ENCODE measurements at regions not wholly inside any gene's neighbourhood (a gene's known extent, or its start where the extent isn't known, plus 50 kb on each side); places are given as distances from the start of the nearest gene placed in this dataset.

GRCh38 chr13:34878329-34878728 is 63.7 kb upstream of the NBEA start:
- Histone ChIP-seq H3K27me3 (ENCODE audit: control insufficient read depth in 2 of 2, insufficient read depth in 1 of 2, low read length in 1 of 2) (no peaks in the 10 kb centered on the region), H3K4me1 (ENCODE audit: control insufficient read depth in 2 of 2, insufficient read depth in 2 of 2, low read length in 2 of 2) (no peaks in the 10 kb centered on the region), H3K9me3 (ENCODE audit: control insufficient read depth in 2 of 2, insufficient read depth in 1 of 2, low read length in 1 of 2) (no peaks in the 10 kb centered on the region), H3K4me3 (ENCODE audit: low read length in 2 of 2) (no peak overlapping the region), H3K36me3 (ENCODE audit: control insufficient read depth in 2 of 2, insufficient read depth in 2 of 2, low read length in 1 of 2) (no peaks in the 10 kb centered on the region), H3K27ac (ENCODE audit: low read depth in 1 of 2, low read length in 1 of 2) (no peak overlapping the region)
- DNase-seq (ENCODE audit: low read depth in 6 of 9, low spot score in 9 of 9) = no peak

DNA sequence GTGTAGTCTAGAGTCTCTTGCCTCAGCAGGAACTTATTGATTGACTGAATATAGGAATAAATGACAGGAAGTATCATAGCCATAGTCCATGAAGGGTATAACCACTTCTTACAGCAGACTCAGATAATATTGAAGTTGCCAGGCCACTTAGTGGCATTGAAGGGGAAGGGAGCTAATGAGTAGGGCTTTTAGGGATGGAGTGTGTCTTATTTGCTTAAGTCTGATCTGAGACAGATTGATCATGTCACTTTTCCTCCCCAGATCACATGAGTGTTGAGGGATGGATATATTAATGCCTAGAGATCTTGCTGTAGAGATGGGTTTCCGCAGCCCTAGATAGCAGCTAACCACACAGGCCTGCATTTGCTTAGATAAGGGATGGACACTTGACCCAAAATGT is 62.2 kb upstream of the NBEA start:
- no peak overlapping the region for H3K27ac ChIP-seq (ENCODE audit: low read depth in 1 of 2, low read length in 1 of 2)
- H3K4me3 ChIP-seq (ENCODE audit: low read length in 2 of 2) = no peak overlapping the region
- WGBS = 91% methylated on average over 1 of the region's 1 CpG
- H3K36me3 ChIP-seq (ENCODE audit: control insufficient read depth in 2 of 2, insufficient read depth in 2 of 2, low read length in 1 of 2) = no peaks in the 10 kb centered on the region
- H3K9me3 ChIP-seq (ENCODE audit: control insufficient read depth in 2 of 2, insufficient read depth in 1 of 2, low read length in 1 of 2) = no peaks in the 10 kb centered on the region
- no peaks in the 10 kb centered on the region for H3K27me3 ChIP-seq (ENCODE audit: control insufficient read depth in 2 of 2, insufficient read depth in 1 of 2, low read length in 1 of 2)
- no peak for DNase-seq (ENCODE audit: low read depth in 6 of 9, low spot score in 9 of 9)
- H3K4me1 ChIP-seq (ENCODE audit: control insufficient read depth in 2 of 2, insufficient read depth in 2 of 2, low read length in 2 of 2) = no peaks in the 10 kb centered on the region

DNA sequence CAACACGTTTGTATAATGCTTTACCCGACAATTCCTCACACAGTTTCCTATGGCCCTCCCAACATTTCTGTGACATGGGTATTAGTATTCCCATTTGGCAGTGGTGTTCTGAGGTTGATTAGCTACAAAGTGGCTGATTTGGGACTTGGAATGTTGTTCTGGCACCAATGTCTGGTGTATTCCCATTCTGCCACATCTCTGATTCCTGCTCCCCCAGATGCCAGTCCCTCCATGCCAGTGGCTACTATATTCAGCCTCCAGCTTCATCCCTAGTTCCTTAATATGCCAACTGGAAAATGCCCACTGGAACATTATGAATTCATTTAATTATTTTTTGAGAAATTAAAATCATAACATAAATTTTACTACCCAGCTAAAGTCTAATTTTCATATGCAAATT is 60.6 kb upstream of the NBEA start:
- 88% methylated on average over 2 of the region's 2 CpGs for WGBS
- H3K27me3 ChIP-seq (ENCODE audit: control insufficient read depth in 2 of 2, insufficient read depth in 1 of 2, low read length in 1 of 2) = no peaks in the 10 kb centered on the region
- no peak for DNase-seq (ENCODE audit: low read depth in 6 of 9, low spot score in 9 of 9)
- no peaks in the 10 kb centered on the region for H3K4me1 ChIP-seq (ENCODE audit: control insufficient read depth in 2 of 2, insufficient read depth in 2 of 2, low read length in 2 of 2)
- no peaks in the 10 kb centered on the region for H3K36me3 ChIP-seq (ENCODE audit: control insufficient read depth in 2 of 2, insufficient read depth in 2 of 2, low read length in 1 of 2)
- no peaks in the 10 kb centered on the region for H3K9me3 ChIP-seq (ENCODE audit: control insufficient read depth in 2 of 2, insufficient read depth in 1 of 2, low read length in 1 of 2)
- H3K4me3 ChIP-seq (ENCODE audit: low read length in 2 of 2) = no peak overlapping the region
- no peak overlapping the region for H3K27ac ChIP-seq (ENCODE audit: low read depth in 1 of 2, low read length in 1 of 2)

- no peaks in the 10 kb centered on the region for H3K4me1 ChIP-seq (ENCODE audit: control insufficient read depth in 2 of 2, insufficient read depth in 2 of 2, low read length in 2 of 2)
- no peak overlapping the region for H3K27ac ChIP-seq (ENCODE audit: low read depth in 1 of 2, low read length in 1 of 2)
- WGBS = 88% methylated on average over 6 of the region's 6 CpGs
- no peak overlapping the region for H3K4me3 ChIP-seq (ENCODE audit: low read length in 2 of 2)
- H3K36me3 ChIP-seq (ENCODE audit: control insufficient read depth in 2 of 2, insufficient read depth in 2 of 2, low read length in 1 of 2) = no peaks in the 10 kb centered on the region
- no peaks in the 10 kb centered on the region for H3K27me3 ChIP-seq (ENCODE audit: control insufficient read depth in 2 of 2, insufficient read depth in 1 of 2, low read length in 1 of 2)
- DNase-seq (ENCODE audit: low read depth in 6 of 9, low spot score in 9 of 9) = no peak
- H3K9me3 ChIP-seq (ENCODE audit: control insufficient read depth in 2 of 2, insufficient read depth in 1 of 2, low read length in 1 of 2) = no peaks in the 10 kb centered on the region
These were observed 58.7 kb upstream of the NBEA start for GRCh38 chr13:34883396-34883795.

GRCh38 chr13:34884366-34884765 is 57.7 kb upstream of the NBEA start:
- no peak for DNase-seq (ENCODE audit: low read depth in 6 of 9, low spot score in 9 of 9)
- no peaks in the 10 kb centered on the region for H3K4me1 ChIP-seq (ENCODE audit: control insufficient read depth in 2 of 2, insufficient read depth in 2 of 2, low read length in 2 of 2)
- WGBS = 56% methylated on average over 2 of the region's 2 CpGs
- no peaks in the 10 kb centered on the region for H3K36me3 ChIP-seq (ENCODE audit: control insufficient read depth in 2 of 2, insufficient read depth in 2 of 2, low read length in 1 of 2)
- H3K27me3 ChIP-seq (ENCODE audit: control insufficient read depth in 2 of 2, insufficient read depth in 1 of 2, low read length in 1 of 2) = no peaks in the 10 kb centered on the region
- no peaks in the 10 kb centered on the region for H3K9me3 ChIP-seq (ENCODE audit: control insufficient read depth in 2 of 2, insufficient read depth in 1 of 2, low read length in 1 of 2)
- no peak overlapping the region for H3K27ac ChIP-seq (ENCODE audit: low read depth in 1 of 2, low read length in 1 of 2)
- no peak overlapping the region for H3K4me3 ChIP-seq (ENCODE audit: low read length in 2 of 2)

GRCh38 chr13:34886121-34886875 is 55.8 kb upstream of the NBEA start:
- DNase-seq (ENCODE audit: low read depth in 6 of 9, low spot score in 9 of 9) = no peak
- no peaks in the 10 kb centered on the region for H3K9me3 ChIP-seq (ENCODE audit: control insufficient read depth in 2 of 2, insufficient read depth in 1 of 2, low read length in 1 of 2)

GRCh38 chr13:34886987-34887386 is 55.1 kb upstream of the NBEA start:
- no peaks in the 10 kb centered on the region for H3K36me3 ChIP-seq (ENCODE audit: control insufficient read depth in 2 of 2, insufficient read depth in 2 of 2, low read length in 1 of 2)
- H3K27ac ChIP-seq (ENCODE audit: low read depth in 1 of 2, low read length in 1 of 2) = no peak overlapping the region
- no peaks in the 10 kb centered on the region for H3K4me1 ChIP-seq (ENCODE audit: control insufficient read depth in 2 of 2, insufficient read depth in 2 of 2, low read length in 2 of 2)
- no peaks in the 10 kb centered on the region for H3K9me3 ChIP-seq (ENCODE audit: control insufficient read depth in 2 of 2, insufficient read depth in 1 of 2, low read length in 1 of 2)
- H3K4me3 ChIP-seq (ENCODE audit: low read length in 2 of 2) = no peak overlapping the region
- no peak for DNase-seq (ENCODE audit: low read depth in 6 of 9, low spot score in 9 of 9)
- H3K27me3 ChIP-seq (ENCODE audit: control insufficient read depth in 2 of 2, insufficient read depth in 1 of 2, low read length in 1 of 2) = no peaks in the 10 kb centered on the region
- WGBS = 90% methylated on average over 1 of the region's 1 CpG

More at GRCh38 chr13:34886121-34886875, 55.8 kb upstream of the NBEA start:
- no peak overlapping the region for H3K4me3 ChIP-seq (ENCODE audit: low read length in 2 of 2)
- no peaks in the 10 kb centered on the region for H3K4me1 ChIP-seq (ENCODE audit: control insufficient read depth in 2 of 2, insufficient read depth in 2 of 2, low read length in 2 of 2)
- WGBS = 81% methylated on average over 2 of the region's 2 CpGs
- no peak overlapping the region for H3K27ac ChIP-seq (ENCODE audit: low read depth in 1 of 2, low read length in 1 of 2)
- no peaks in the 10 kb centered on the region for H3K27me3 ChIP-seq (ENCODE audit: control insufficient read depth in 2 of 2, insufficient read depth in 1 of 2, low read length in 1 of 2)
- H3K36me3 ChIP-seq (ENCODE audit: control insufficient read depth in 2 of 2, insufficient read depth in 2 of 2, low read length in 1 of 2) = no peaks in the 10 kb centered on the region

Measured in thymus (tissue), 11 donors.